Sigmoid colon (tissue), 4 donors: ENCODE measurements at regions not wholly inside any gene's neighbourhood (a gene's known extent, or its start where the extent isn't known, plus 50 kb on each side); places are given as distances from the start of the nearest gene placed in this dataset.

Experiments used
- POLR2A ChIP-seq, 2 donors: fragments of 450-650 bp; IDR thresholded peaks; one replicate each; pipeline ENCODE4 v1.6.1; 2016; ENCODE audit warnings: antibody characterized with exemption in 2 of 2, mild to moderate bottlenecking in 2 of 2, moderate library complexity in 2 of 2
- POLR2AphosphoS5 ChIP-seq, 4 donors: sonication (generic); formaldehyde crosslinking; IDR thresholded peaks; one replicate each; pipeline ENCODE4 v1.6.1; 2017; ENCODE audit warnings: antibody characterized with exemption in 4 of 4

DNA sequence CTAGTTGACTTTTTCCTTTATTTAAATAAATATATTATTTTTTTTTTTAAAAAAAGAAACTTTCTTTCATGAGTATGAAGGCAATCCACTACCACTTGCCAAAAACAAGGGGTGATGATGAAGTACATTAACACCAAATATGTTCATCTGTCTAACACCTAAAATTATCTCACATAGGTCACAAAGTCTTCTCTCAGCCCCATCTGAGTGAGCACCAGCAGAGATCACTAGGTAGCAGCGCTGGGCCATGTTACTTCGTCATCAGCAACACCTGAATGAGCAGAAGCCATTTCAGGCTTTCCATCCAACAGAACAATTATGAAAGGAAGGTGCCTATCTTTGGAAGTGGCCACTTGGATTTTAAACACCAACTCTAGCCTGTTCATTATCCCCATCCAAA, 811.6 kb upstream of the AMELY start:
- TF ChIP-seq POLR2AphosphoS5 (IDR thresholded peaks at IDR 0.05) (no peak), POLR2A (IDR thresholded peaks at IDR 0.05) (no peak)
